C4-2B (cell line): ENCODE measurements at regions not wholly inside any gene's neighbourhood (a gene's known extent, or its start where the extent isn't known, plus 50 kb on each side); places are given as distances from the start of the nearest gene placed in this dataset.

Source experiments
- CTCF ChIP-seq: fragments of 450-650 bp; conservative IDR thresholded peaks from 2 replicates; pipeline ENCODE4 v1.5.1; 2017; ENCODE audit warnings: mild to moderate bottlenecking
- ZFX ChIP-seq: fragments of 450-650 bp; IDR thresholded peaks from 2 replicates; pipeline ENCODE4 v1.6.1; 2017

- no peak for TF ChIP-seq CTCF
- TF ChIP-seq ZFX = no peak
Observed at GRCh38 chr13:34507630-34508029, 434.4 kb upstream of the NBEA start.
